PC-9 (cell line): ENCODE measurements at regions not wholly inside any gene's neighbourhood (a gene's known extent, or its start where the extent isn't known, plus 50 kb on each side); places are given as distances from the start of the nearest gene placed in this dataset.

Experiments used
- CTCF ChIP-seq: fragments of 200-600 bp; sonication (generic); conservative IDR thresholded peaks from 2 replicates; pipeline ENCODE4 v1.6.1; 2017; ENCODE audit warnings: mixed run types, antibody characterized with exemption, mild to moderate bottlenecking, moderate library complexity
- EZH2 ChIP-seq: fragments of 200-600 bp; sonication (generic); IDR thresholded peaks from 2 replicates; pipeline ENCODE4 v1.8.0; 2017; ENCODE audit warnings: antibody characterized with exemption, low read depth

GRCh38 chr4:35423104-35423503 lies 821.2 kb downstream of the ARAP2 start:
- no peak for TF ChIP-seq CTCF
- no peak for TF ChIP-seq EZH2
